BJ (cell line): ENCODE measurements at regions not wholly inside any gene's neighbourhood (a gene's known extent, or its start where the extent isn't known, plus 50 kb on each side); places are given as distances from the start of the nearest gene placed in this dataset.
"Not testable (repeated sequence)": the region's sequence is repeated elsewhere in the genome, so short reads cannot be mapped to it uniquely, and the experiment has no call there.

Experiments
- CTCF ChIA-PET: fragments of 350-600 bp; formaldehyde crosslinking; extraction: SDS; loops from one replicate; lab custom pipeline; 2021; ENCODE audit warnings: antibody characterized with exemption, inconsistent platforms; lab: Yijun Ruan, JAX
- POLR2A ChIA-PET: fragments of 300-600 bp; sonication (Branson Sonifier 250); formaldehyde crosslinking; extraction: SDS; loops from one replicate; lab custom pipeline; 2021; ENCODE audit warnings: antibody characterized with exemption; lab: Charles Lee
- DNase-seq: peaks from one replicate; pipeline ENCODE4 v3.0.0-alpha.2; 2011; ENCODE audit warnings: low read depth
- H3K27me3 ChIP-seq: 2 replicates; pipeline ENCODE4 v1.6.0; 2011; ENCODE audit warnings: low read length; ENCODE audit not compliant: control insufficient read depth, insufficient read depth
- H3K36me3 ChIP-seq: 2 replicates; pipeline ENCODE4 v1.5.1; 2011; ENCODE audit warnings: low read length; ENCODE audit not compliant: control insufficient read depth, insufficient read depth
- H3K4me3 ChIP-seq: 2 replicates; pipeline ENCODE4 v1.5.1; 2011; ENCODE audit warnings: low read depth, mild to moderate bottlenecking, control low read depth, low read length
- TF ChIP-seq, protein P1 (sequence below): IDR thresholded peaks from 2 replicates; pipeline ENCODE4 v1.5.1; 2011; ENCODE audit warnings: low read depth, mild to moderate bottlenecking, control low read depth, inconsistent platforms, low read length, moderate library complexity; ENCODE audit not compliant: insufficient read depth

DNA sequence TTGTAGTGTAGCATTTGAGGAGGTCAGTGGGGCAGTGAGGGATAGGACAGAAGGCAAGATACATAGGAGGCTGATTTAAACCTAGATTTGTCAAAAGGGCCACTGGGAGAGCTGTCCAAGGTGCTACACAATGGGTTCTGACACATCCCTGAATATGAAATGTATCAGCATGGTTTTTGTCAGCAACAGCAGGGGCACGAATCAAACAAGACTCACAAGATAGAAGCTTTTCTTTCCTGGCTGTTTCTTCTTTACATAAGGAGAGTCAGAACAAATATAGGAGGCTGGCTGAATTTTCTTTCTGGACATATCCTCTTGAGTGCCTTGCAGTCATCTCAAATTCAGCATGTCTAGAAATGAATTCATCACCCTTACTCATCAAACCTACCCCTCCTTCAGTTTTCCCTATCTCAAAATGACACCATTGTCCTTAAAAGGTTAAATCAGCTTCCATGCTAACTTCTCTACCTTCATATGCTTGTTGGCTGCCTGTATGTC is 130.5 kb downstream of the NPIPB5 start:
- peaks cover 8% of the 10 kb centered on the region for H3K27me3 ChIP-seq
- ChIA-PET POLR2A (no interaction called here), CTCF (interaction anchor here (0.9 to 1.6 kb wide), 2 partner anchors 14 to 40 kb away, joined by 3 to 4 read pairs; no protein-coding TSS in a partner anchor)
- no peaks in the 10 kb centered on the region for H3K36me3 ChIP-seq
- TF ChIP-seq, protein P1, sequence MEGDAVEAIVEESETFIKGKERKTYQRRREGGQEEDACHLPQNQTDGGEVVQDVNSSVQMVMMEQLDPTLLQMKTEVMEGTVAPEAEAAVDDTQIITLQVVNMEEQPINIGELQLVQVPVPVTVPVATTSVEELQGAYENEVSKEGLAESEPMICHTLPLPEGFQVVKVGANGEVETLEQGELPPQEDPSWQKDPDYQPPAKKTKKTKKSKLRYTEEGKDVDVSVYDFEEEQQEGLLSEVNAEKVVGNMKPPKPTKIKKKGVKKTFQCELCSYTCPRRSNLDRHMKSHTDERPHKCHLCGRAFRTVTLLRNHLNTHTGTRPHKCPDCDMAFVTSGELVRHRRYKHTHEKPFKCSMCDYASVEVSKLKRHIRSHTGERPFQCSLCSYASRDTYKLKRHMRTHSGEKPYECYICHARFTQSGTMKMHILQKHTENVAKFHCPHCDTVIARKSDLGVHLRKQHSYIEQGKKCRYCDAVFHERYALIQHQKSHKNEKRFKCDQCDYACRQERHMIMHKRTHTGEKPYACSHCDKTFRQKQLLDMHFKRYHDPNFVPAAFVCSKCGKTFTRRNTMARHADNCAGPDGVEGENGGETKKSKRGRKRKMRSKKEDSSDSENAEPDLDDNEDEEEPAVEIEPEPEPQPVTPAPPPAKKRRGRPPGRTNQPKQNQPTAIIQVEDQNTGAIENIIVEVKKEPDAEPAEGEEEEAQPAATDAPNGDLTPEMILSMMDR: no peak
- H3K4me3 ChIP-seq: no peak overlapping the region
- no peak for DNase-seq

DNA sequence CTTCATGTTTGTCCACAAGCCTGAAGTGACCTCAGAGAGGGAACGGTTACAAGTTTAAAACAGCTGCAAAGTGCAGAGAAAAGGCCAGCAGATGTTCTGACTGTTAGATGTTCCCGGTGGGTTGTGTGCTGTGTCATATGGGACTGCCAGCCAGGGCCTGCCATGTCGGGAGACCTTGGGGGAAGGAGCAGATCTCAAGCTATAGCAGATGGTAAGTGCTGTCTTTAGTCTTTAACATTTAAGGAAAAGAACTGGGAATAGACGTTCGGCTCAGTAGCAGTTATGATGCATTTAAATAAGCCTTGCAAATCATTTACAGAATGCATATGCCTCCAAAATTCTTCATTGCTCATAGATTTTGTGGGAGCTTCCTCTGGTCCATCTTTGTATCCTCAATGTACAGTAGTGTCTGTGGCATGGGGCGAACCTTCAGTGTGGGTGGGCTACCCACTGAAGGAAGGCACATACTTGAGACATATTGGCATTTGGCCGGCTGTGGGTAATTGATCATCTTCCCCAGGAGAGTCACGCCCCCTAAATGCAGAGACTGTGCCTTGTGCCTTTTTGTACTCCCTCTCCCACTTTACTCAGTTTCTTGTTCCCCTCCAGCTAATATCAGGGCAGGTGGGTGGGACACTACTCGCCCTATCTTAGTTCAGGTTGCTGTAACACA is 131.9 kb downstream of the NPIPB5 start:
- POLR2A ChIA-PET: no interaction called here
- no peaks in the 10 kb centered on the region for H3K36me3 ChIP-seq
- no peak for DNase-seq
- H3K4me3 ChIP-seq: no peak overlapping the region
- TF ChIP-seq, protein P1: no peak
- CTCF ChIA-PET: interaction anchor here (1.5 kb wide), 1 partner anchor 11 kb away, joined by 4 read pairs; no protein-coding TSS in a partner anchor
- H3K27me3 ChIP-seq: peaks cover 10% of the 10 kb centered on the region

DNA sequence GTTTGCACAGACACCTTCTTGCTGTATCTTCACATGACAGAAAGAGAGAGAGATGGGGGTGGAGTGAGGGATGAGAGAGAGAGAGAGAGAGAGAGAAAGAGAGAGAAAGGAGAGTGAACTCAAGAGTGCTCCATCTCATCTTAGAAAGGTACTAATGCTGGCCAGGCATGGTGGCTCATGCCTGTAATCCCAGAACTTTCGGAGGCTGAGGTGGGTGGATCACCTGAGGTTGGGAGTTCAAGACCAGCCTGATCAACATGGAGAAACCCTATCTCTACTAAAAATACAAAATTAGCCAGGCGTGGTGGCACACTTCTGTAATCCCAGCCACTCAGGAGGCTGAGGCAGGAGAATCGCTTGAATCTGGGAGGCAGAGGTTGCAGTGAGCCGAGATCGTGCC is 132.5 kb downstream of the NPIPB5 start:
- CTCF ChIA-PET: interaction anchor here (1.4 to 2.1 kb wide), 3 partner anchors 8 to 20 kb away, joined by 3 to 8 read pairs (median 4); no protein-coding TSS in a partner anchor

DNA sequence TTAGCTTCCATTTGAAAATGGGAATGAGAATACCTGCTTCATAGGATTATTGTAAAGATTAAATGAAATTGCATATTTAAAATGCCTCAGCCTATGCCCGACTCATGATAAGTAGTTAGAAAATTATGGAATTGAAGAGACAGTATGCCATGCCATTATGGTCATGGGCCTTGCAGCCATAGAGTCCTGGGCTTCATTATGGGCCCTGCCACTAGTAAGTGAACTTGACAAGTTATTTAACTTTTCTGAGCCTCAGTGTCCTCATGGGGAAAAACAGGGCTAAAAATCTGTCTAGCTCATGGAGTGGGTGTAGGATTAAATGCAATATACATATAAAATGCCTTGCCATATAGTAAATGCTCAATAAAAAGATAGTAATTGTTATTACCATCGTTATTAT is 133.2 kb downstream of the NPIPB5 start:
- TF ChIP-seq, protein P1: no peak
- Histone ChIP-seq H3K4me3 (no peak overlapping the region), H3K36me3 (no peaks in the 10 kb centered on the region), H3K27me3 (peaks cover 12% of the 10 kb centered on the region)
- CTCF ChIA-PET: interaction anchor here (1.4 to 2.1 kb wide), 2 partner anchors 8 to 19 kb away, joined by 3 to 8 read pairs; no protein-coding TSS in a partner anchor
- DNase-seq: no peak
- POLR2A ChIA-PET: no interaction called here

More for the DNA sequence above, 132.5 kb downstream of the NPIPB5 start:
- DNase-seq, H3K36me3 ChIP-seq, POLR2A ChIA-PET, H3K4me3 ChIP-seq: not testable (repeated sequence)
- H3K27me3 ChIP-seq: peaks cover 12% of the 10 kb centered on the region

DNA sequence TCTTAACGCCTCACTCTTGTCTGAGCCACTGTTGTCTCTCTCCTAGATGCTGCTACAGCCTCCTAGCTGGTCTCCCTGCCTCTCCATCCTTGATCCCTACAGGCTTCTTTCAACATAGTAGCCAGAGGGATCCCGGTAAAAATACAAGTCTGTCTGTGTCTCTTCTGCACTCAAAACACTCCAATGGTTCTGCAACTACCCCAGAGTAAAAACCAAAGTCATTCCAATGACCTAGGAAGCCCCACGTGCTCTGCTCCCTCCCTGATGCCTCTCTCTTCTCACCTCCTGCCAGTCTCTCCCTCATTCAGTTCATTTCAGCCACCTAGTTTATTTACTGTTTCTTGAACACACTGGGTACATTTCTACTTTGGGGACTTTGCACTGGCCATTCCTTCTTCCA is 135.2 kb downstream of the NPIPB5 start:
- Histone ChIP-seq H3K36me3 (no peaks in the 10 kb centered on the region), H3K4me3 (no peak overlapping the region), H3K27me3 (peaks cover 13% of the 10 kb centered on the region)
- ChIA-PET POLR2A (no interaction called here), CTCF (no interaction called here)
- DNase-seq: no peak
- TF ChIP-seq, protein P1: no peak
